ENCODE measurements at regions not wholly inside any gene's neighbourhood (a gene's known extent, or its start where the extent isn't known, plus 50 kb on each side); places are given as distances from the start of the nearest gene placed in this dataset.

DNA sequence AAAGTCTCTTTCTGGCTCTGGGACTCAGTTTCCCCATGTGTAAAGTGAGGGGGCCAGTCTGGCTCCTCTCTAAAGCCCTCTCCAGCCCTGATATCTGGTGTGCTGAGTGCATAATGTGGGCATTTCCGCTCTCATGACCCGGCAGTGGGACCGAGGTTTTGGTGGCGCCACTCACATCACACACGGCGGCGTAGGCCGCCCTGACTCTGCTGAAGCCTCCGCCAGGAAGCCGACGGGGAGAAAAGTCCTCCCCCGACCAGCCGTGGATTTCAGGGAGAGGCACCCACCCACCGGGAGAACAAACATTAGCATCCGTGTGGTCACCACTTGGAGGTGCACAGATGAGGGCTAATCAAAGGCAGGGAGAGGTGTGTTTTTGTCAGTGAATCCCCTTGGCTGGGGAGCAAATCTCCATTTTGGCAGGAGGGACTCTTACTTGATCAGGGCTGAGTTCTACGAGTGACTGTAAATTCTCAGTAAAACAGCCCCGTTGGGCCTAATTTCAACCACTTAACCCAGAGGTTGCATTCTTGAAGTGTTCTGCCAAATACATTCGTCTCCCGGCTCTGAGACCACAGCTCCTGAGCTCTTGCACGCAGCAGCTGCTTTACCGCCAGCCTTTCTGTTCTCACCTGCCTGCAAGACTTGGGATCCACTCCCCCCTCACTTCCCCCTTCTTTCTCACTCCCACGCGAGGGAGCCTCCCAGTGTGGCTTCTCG is 118.2 kb downstream of the FOXD2 start:
- no peak for DNase-seq

DNA sequence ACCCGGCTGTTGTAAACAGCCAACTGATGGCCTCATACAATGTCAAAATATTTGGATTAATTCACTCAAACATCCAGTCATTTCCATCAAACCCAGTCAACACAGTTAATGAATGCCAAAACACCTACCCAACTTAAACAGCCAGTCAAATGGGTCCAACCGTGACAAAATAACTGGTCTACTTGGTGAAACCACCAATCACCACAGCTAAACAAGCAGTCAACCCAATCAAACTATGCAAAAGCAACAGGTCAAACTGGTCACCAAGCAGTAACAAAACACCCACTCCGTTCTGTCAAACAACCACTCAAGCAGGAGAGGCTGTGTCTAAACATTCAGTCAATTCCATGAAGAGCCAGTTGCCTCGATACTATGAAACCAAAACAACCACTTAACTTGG is 119.2 kb downstream of the FOXD2 start:
- no peak for DNase-seq

DNA sequence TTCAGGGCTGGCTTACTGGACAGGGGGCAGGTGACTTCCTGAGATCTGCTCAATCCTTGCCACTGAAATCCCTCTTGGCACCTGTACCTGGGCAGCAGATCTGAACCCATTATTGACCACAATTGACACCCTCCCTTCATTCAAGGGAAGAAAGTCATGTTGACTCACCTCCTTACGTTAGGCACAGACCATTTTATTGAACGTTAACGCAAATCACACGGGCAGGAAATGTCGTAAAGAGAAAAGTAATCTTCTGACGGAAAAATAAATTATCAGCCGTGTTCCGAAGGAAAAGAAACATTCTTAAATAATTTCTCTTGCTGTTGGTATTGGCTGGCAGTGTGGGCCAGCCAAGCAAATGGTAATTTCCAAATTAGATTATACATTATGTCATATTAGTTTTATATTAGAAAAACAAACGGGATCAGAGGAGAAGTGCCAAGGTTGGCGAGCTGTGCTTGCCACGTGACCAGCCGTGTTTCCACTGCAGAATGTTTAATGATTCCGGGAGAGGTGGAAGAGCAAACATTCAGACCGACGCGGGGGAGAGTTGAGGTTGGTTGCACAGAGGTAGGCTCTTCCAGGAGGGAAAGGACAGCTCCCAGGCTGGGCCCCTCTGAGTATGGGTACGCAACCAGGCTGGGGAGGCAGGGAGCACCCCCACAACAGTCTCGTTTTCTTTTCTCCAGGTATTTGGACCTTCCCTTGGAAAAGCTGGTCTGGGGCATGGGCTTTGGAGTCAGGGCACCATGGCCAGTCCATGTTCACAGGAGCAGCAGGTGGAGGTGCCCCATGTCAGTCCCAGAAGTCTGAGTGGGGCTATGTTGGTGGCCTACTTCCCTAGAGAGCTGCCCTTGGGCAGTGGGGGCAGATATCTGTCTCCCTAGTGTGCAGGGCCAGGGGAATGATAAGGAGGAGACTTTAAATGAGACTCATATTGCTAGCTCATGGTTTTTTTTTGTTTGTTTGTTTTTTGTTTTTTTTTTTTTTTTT is 121.1 kb downstream of the FOXD2 start:
- DNase-seq: peak; percentile 64

DNA sequence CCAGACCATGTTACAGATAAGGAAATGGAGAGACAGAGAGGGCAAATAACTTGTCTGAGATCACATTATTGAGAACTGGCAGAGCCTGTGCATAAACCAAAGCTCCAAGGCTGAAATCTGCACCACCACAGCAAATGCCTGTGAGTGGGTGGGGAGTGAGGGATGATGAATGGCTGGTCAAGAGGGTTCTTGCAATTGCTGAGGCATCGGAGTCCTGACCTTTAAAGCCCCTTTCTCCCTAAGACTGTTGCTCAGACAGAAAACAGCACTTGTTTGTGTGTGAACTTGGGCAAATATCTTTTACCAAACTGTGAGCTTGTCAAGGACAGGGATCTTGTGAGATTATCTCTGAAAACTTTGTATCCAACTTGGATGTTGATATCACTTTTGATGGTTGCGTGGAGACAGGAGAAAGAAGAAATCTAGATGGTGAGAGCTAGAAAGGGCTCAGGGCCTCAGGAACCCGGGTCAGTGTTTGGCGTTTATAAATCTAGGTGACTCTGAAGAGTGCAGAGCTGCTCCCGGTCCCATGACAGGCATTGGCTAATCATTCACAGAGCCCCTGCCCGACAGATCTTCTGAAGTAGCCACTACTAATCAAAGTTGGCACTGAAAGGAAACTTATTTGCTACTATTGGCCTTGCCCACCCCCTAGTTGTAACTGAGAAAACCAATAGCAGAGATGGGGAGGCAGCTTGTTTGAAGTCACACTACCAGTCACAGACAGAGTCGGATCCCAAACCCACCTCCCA is 122.3 kb downstream of the FOXD2 start:
- no peak for DNase-seq

DNA sequence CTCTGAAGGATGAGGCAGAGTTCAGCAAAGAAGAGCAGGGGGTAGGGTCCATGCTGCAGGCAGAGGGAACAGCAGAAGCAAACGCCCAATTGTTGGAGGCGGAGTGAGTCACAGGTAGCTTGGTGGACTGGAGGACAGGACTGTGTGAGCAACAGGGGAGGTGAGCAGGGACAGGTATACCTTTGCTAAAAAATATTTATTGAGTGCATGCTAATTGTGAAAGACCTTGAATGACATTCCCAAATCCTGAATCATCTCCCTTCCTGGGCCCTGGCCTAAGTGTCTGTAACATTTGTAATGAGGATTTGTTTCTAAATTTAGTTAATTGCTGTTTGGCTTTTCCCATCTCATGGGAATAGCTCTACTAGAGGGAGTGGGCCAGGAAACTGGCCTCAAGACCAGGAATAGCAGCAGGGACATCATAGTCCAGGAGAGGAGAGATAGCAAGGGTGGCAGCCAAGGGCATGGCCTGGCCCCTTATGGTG is 123.7 kb downstream of the FOXD2 start:
- DNase-seq: no peak

DNA sequence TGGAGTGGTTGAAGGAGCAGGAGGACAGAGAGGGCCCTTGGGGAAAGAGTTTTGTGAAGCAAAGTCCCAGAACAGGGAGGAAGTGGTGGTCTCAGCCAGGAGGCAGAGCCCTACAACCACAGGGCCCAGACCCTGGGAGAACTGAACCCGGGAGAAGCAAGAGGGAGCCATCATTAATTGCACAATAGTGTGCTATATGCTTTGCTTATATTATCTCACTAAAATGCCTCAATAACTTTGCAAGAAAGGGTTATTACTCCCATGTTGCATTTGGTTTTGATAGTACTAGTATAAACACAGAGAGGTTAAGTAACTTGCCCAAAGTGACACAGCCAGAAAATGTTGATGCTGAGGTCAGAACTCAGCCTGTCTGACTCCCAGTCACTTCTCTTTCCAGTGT is 124.3 kb downstream of the FOXD2 start:
- DNase-seq: no peak

DNA sequence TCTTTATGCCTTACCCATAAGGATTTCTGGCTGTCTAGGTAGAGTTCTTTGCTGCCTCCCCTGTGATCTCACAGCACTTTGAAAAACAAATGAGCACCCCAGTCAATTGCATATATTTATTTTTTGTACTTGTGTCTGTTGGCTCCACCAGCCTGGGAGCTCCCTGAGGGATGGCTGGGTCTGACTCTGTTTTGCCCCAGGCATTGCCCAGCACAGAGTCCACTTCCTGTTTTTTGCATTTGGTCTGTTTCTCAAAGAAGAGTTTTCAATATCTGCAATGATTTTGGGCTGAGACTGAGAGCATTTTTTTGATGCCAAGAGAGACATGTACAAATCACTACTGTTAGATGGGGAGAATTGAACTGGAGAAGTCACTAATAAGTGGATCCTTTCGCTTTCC is 125.0 kb downstream of the FOXD2 start:
- no peak for DNase-seq

DNA sequence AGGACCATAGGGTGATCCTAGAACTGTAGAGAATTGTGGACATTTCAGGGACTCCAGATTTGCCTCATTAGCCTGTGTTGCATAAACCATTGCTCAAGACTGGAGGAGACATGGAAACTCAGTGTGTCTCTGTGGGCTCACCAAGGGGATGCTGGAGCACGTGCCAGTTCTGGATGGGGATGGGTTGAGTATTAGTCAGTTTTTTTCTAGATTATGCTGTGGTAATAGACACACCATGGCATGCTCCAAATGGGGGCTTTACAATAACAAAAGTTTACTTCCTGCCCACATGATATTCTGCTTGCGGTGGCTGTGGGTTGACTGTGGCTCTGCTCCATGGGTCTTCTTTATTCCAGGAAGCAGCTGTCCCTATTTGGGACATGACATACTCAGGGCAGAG is 125.4 kb downstream of the FOXD2 start:
- no peak for DNase-seq

DNA sequence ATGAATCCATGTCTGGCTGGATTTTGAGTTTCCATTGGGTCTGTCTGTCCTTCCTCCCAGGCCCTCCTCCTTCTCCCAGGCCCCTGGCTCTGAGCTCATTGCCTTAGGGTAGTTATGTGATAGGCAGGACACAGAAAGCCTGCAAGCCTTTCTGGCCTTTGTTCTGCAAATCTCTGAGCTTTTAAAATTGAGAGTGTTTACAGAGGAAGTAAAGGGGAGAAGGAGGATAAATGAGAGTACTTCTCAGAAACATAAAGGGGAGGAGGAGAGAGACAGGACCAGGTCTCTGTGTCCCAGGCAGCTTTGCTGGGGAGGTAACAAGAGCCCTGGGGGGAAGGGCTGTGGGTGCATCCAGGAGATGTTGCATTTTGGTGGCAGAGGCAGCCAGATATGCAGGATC is 126.7 kb downstream of the FOXD2 start:
- DNase-seq: no peak

DNA sequence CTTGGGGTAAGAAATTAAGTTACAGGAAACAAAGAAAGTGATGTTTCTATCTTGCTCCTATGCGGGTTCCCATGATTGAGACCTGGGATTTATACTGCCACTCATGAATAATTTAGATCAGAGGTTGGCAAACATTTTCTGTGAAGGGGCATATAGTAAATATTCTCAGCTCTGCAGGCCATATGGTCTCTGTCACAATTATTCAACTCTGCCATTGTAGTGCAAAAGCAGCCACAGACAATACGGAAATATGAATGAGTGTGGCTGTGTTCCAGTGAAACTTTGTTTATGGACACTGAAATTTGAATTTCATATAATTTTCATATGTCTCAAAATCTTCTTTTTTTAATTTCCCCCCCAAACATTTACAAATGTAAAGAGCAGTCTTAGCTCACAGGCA is 127.2 kb downstream of the FOXD2 start:
- DNase-seq: no peak

DNA sequence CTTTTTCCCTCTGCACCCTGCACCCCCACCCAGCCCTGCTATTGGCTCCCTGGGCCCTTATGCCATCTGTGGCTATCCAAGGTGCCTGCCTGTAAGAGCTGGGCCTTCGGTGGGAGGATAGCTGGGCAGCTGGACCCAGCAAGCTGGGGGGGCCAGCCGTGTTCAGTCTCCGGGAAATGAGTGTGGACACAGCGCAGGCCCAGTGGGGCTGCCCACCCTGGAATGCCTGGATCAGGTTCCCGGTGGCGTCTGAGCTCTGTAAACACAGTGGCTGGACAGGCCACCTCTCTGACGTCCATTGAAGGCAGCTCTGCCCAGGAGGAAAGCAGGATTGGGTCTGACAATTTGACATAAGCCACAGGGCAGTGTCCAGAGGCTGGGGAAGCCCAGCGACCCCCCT is 127.8 kb downstream of the FOXD2 start:
- no peak for DNase-seq

DNA sequence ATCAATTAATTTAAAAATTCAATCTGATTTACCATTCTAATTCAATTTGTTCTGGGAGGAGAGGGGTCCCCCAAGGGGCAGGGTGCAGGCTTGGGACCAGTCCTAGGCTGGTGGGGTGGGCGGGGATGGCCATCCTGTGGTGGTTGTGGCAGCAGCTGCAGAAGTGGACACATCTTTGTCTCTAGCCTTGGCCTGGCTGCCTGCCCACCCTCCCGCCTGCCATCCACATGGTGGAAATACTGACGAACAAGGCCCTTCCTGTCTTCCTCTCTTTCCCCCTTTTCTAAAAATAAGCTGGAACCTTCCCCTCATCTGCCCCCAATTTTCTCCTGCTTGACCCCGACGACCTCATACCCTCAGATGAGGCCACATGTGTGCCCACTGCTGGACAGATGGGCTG is 130.9 kb downstream of the FOXD2 start:
- DNase-seq: no peak

DNA sequence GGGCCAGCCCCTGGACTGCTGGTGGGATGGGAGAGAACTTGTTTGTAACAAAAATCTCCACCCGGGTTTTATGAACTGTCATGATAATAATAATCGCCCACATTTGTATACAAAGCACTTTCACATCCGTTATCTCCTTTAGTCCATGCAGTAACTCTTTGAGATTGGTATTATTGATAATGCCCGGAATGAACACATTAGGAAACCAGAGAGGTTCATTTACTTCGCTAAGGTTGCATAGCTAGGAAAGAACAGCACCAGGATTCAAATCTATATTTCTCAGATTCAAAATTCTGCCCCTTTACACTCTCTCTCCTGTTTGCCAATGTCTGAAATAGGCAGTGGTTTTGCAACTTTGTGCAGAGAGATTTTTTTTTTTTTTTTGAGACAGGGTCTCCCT is 131.4 kb downstream of the FOXD2 start:
- DNase-seq: no peak

DNA sequence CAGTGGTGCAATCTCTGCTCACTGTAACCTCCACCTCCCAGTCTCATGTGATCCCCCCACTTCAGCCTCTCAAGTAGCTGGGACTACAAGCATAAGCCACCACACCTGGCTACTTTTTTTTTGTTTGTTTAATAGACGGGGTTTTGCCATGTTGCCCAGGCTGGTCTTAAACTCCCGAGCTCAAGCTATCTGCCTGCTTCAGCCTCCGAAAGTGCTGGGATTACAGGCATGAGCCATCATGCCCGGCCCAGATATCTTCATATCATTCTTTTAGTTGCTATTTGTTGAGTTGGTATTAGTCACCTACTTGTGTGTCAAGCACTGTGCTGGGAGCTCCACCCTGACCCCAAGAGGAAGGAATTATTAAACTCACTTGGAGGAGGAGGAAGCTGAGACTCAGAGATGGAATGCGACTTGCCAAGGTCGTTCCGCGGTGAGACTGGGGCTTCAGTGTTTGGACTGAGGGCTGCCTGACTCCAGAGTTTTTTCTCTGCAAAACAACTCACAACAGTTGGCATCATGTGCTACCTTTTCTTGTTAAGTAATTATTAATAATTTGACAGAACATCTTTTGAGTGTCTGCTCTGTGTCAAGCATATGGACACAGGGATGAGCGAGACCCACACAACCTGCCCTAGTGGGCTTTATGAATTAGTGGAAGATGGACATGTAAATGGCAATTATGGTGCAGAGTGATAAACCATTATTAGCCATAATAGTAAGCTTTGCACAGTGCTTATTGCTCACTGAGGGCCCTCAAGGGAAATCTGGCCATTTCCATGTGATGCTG is 132.0 kb downstream of the FOXD2 start:
- DNase-seq: no peak

DNA sequence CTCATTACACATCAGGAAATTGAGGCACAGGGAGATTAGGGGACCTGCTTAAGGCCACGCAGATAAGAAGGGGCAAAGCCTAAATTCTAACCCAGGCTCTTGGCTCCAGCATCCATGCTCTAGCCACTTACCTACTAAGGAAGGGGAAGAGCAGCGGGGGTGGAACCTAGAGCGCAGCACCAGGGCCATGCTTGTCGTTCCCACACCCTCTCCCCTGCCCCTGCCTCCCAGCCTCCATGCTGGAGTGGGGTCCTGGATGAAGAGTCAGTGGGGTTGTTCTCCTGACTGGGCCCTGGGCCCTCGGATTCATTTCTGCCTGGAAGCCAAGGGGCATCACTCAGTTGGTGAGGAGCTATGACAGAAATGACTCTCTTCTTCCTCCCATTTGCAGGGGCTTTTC is 133.3 kb downstream of the FOXD2 start:
- no peak for DNase-seq

DNA sequence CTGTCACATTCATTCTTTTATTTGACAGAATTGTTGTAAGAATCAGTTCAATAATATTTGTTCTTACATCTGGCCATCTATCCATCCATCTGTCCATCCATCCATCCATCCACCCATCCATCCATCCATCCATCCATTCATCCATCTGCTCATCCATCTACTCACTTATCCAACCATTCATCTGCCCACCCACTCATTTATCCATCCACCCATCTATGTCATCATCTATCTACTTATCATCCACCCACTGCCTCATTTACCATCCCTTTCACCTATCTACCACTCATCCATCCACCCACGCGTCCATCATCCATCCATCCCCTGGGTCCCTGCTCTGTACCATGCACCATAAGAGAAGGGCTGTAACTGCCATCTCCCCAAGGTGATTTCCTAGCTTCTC is 134.1 kb downstream of the FOXD2 start:
- DNase-seq: no peak

DNA sequence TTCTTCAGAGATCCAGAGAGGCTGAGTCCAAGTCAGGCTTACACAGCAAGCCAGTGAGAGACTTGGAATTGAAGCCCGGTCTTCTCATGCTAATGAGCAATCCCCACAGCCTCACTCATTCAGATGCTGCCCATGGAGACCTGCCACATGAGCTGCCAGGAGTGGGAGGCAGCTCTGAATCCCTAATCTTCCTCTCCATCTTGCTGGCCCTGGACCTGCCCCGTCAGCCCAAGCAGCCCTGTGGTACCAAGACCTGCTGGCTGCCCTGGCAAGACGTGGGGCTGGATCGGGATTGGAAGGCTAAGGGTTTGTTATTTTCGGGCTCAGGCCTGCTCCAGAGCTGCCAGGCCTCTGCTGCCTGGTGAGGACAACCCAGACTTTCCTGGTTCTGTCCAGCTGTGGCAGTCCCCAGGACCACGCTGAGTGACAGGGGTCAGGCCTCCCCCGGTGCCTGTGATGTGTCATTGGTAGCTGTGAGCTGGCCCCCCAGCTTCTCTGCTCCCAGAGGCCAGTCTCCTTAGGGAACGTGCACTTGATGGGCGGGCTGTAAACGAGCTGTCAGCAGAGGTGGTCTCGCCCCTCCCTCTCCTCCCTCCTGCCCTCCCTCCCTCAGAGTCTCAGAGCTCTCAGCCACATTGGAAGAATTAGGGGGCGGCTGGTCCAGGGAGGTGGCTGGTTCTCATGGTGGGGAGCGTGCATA is 135.0 kb downstream of the FOXD2 start:
- DNase-seq: no peak

DNA sequence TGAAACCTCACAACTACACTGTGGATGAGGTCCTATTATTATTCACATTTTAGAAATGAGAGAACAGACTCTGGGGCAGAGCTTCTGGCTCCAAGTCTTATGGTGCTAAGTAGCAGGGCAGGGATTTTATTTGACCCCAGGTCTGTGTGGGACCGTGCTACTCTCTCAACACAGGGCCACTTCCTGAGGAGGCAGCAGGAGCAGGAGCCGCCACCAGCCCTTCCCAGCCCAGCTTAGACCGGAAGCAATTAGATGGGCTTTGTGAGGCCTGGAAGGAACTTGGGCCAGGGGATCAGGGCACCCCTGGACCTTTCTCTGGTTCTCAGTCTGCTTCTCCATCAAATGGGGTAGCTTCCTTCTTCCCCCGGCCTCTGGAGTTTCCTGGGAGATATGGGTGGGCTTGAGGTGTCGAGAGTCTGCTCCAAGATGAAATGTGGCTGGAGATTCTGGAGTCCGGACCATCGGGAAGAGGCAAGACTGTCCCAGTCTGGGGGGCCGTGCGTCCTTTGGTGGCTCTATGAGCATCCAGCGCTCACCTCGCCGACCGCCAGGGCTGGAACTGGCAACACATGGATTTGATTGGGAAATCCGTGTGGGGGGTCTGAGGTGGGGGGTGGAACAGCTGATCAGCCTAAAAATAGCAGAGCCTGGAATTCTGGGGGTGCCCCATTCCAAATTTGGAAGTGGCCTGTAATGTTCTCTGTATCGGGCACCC is 136.8 kb downstream of the FOXD2 start:
- DNase-seq: no peak

DNA sequence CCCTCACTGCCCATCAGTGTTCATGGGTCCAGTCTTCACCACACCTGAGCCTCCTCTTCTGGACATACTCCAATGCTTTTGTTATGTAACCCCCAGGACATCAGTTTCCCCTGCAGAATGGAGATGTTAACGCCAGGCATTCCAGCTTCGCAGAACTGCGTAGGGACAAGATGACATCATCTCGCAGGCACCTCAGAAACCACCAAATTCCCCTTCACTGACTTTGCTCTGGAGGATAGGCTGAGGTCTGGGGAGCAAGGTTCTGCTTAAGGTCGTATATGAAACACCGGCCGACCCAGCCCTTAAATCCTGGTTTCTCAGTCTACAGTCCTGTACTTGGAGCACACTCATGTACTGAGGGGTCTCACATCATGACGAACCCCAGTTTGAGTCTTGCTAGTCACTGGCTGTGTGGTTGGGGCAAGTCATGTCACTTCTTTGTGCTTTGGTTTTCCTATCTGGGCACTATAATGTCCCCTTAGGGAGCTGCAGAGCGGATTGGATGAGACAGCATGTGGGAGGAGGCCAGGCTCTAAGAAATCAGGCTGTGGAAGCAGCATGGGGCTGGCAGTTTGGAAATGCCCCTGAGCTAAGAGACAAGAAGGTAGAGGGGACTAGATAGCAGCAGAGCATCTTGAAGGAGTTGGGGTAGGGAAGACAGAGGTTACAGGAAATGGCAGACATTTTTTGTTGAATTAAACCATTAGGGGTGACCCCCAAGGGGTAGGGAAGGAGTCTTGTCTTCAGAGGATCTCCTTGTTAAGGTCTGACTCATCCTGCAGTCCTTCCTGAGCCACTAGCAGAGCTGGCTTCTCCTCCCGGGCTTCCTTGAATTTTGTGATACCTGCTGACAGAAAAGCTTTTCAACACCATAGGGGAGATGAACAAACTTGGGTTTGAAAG is 138.3 kb downstream of the FOXD2 start:
- no peak for DNase-seq

DNA sequence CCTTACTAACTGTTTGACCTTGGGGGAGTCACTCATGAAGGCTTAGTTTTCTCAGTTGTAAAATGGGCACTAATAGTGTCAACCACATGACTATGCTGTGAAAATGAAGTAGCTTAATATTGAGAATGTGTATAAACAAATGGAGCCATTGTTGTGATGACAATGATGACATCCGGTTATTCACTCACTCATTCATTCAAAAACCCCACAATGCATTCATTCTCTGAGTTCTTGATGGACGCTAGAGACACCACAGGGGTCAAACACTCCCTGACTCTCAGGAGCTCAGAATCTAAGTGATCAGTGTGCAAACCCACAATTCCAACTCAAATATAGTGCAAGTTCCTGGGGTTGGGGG is 138.9 kb downstream of the FOXD2 start:
- no peak for DNase-seq

All from NCI-H748 treated with DMSO at 0.1 percent for 48 hours (cell line).